Muscle layer of colon (tissue), 2 donors: ENCODE measurements at regions not wholly inside any gene's neighbourhood (a gene's known extent, or its start where the extent isn't known, plus 50 kb on each side); places are given as distances from the start of the nearest gene placed in this dataset.

Experiments used
- H3K27ac ChIP-seq: one replicate; pipeline ENCODE4 v1.7.0; 2013; ENCODE audit warnings: low read depth, mild to moderate bottlenecking, low read length, moderate library complexity
- H3K27me3 ChIP-seq, 2 donors: one replicate each; pipeline ENCODE4 v1.7.0; 2013; ENCODE audit warnings: low read length in 2 of 2, mild to moderate bottlenecking in 2 of 2; ENCODE audit not compliant: insufficient read depth in 2 of 2, control insufficient read depth in 1 of 2
- H3K36me3 ChIP-seq: one replicate; pipeline ENCODE4 v1.7.0; 2013; ENCODE audit warnings: mild to moderate bottlenecking, low read length; ENCODE audit not compliant: insufficient read depth
- H3K4me1 ChIP-seq: one replicate; pipeline ENCODE4 v1.7.0; 2013; ENCODE audit warnings: mild to moderate bottlenecking, low read length; ENCODE audit not compliant: insufficient read depth
- H3K4me3 ChIP-seq, 2 donors: one replicate each; pipeline ENCODE4 v1.7.0; 2013; ENCODE audit warnings: low read length in 2 of 2, low read depth in 1 of 2, mild to moderate bottlenecking in 1 of 2, moderate library complexity in 1 of 2
- H3K9ac ChIP-seq: one replicate; pipeline ENCODE4 v1.7.0; 2013; ENCODE audit warnings: low read length
- H3K9me3 ChIP-seq: one replicate; pipeline ENCODE4 v1.7.0; 2013; ENCODE audit warnings: mild to moderate bottlenecking, low read length
- donor health status: abdominal sarcoma.
- donor health status: Adenocarcinoma of cecum.

DNA sequence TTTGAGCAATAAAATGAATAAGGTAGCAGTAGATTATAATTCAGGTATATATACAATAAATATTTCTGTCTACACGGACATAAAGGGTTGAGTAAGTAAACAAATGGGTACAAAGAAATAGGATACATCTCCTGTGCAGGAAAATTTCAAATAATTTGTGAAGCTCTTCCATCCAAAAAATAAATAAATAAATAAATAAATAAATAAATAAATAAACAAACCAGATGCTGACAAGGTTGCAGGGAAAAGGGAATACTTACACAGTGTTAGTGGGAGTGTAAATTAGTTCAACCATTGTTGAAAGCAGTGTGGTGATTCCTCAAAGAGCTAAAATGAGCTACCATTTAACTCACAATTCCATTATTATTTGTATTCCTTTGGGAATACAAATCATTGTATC, 227.3 kb upstream of the CDH18 start:
- no peak overlapping the region for H3K9ac ChIP-seq
- no peaks in the 10 kb centered on the region for H3K9me3 ChIP-seq
- no peaks in the 10 kb centered on the region for H3K36me3 ChIP-seq
- no peak overlapping the region for H3K27ac ChIP-seq
- H3K4me1 ChIP-seq: no peaks in the 10 kb centered on the region
- no peaks in the 10 kb centered on the region for H3K27me3 ChIP-seq
- H3K4me3 ChIP-seq: no peak overlapping the region

DNA sequence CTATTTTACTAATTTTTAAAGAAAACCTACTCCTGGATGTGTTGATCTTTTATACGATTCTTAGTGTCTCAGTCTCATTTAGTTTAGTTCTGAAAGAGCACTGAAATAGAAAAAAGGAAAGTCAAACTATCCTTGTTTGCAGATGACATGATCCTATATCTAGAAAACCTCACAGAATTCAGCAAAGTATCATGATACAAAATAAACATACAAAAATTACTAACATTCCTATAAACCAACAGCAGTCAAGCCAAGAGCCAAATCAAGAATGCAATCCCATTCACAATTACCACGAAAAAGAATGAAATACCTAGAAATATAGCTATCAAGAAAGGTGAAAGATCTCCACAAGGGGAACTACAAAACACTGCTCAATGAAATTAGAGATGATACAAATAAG, 225.8 kb upstream of the CDH18 start:
- Histone ChIP-seq H3K9me3 (no peaks in the 10 kb centered on the region), H3K36me3 (no peaks in the 10 kb centered on the region), H3K9ac (no peak overlapping the region), H3K4me3 (no peak overlapping the region), H3K4me1 (no peaks in the 10 kb centered on the region), H3K27me3 (no peaks in the 10 kb centered on the region), H3K27ac (no peak overlapping the region)

DNA sequence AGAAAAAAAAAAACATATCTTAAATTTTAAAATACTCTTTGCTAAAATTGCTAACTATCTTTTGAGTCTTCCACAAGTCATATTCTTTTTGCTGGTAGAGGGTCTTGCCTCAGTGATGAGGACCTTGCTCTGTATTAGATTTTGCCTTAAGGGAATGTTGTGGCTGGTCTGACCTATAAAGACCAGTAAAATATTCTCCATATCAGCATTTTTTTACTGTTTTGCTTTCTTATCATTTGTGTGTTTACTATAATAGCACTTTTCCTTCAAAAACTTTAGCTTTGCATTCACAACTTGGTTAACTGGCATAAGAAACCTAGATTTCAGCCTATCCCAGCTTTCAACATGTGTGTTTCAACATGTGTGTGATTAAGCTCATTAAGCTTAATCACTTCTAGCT, 224.7 kb upstream of the CDH18 start:
- no peak overlapping the region for H3K4me3 ChIP-seq
- H3K36me3 ChIP-seq: no peaks in the 10 kb centered on the region
- no peaks in the 10 kb centered on the region for H3K27me3 ChIP-seq
- no peaks in the 10 kb centered on the region for H3K4me1 ChIP-seq
- H3K9ac ChIP-seq: no peak overlapping the region
- no peaks in the 10 kb centered on the region for H3K9me3 ChIP-seq
- no peak overlapping the region for H3K27ac ChIP-seq

DNA sequence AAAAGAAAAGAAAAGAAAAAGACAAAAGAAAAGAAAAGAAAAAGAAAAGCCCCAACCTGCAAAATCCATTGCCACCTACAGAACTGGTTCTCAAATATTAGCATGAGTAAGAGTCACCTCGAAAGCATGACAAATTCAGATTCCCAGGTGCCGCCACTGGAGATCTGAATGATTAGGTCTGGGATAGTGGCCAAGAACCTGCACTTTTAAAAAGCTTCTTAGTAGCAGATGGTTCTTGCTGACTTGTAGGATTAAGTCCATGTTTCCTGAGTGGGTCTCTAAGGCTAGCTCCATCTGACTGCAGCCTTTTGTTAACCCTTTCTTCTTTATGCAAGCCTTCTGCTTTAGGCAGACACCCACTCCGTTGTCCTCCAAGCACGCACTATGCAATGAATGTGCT, 178.5 kb upstream of the CDH18 start:
- H3K9ac ChIP-seq: no peak overlapping the region
- H3K27me3 ChIP-seq: no peaks in the 10 kb centered on the region
- H3K9me3 ChIP-seq: no peaks in the 10 kb centered on the region
- no peak overlapping the region for H3K27ac ChIP-seq
- H3K4me1 ChIP-seq: no peaks in the 10 kb centered on the region
- no peaks in the 10 kb centered on the region for H3K36me3 ChIP-seq
- H3K4me3 ChIP-seq: no peak overlapping the region

DNA sequence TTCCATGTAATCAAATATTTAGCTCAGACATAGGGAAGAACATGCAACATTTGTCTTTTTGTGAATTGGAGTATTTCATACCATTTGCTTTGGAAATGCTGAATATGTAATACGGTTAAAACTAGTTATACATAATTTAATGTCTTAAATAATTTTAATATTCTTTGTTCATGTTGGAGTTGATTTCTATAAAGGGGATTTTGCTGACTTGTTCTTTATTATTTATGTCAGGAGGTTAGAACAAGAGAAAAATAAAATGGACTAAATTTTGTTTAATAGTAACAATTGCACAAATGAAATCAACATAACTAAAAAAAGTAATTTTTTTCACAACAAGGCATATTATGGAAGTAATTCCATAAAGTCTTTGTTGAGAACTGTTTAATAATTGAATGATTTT, 170.0 kb upstream of the CDH18 start:
- no peaks in the 10 kb centered on the region for H3K9me3 ChIP-seq
- H3K4me3 ChIP-seq: no peak overlapping the region
- H3K36me3 ChIP-seq: no peaks in the 10 kb centered on the region
- no peaks in the 10 kb centered on the region for H3K27me3 ChIP-seq
- no peak overlapping the region for H3K9ac ChIP-seq
- H3K27ac ChIP-seq: no peak overlapping the region
- H3K4me1 ChIP-seq: no peaks in the 10 kb centered on the region

DNA sequence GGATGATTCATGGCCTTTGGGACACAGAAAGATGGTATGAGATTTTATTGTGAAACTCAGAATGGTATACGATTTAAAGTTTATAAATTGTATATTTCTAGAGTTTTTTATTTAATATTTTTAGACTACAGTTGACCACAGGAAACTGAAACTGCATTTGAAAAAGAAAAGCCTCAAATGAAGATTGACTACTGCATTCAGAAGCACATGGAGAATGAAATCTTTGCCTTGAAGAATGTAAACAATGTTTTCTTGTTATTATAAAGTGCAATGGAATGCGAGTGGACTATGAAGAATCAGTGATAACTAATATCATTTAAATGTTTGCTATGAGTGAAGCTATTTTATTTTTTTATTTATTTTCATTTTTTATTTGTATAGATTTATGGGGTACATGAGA, 169.1 kb upstream of the CDH18 start:
- Histone ChIP-seq H3K9ac (no peak overlapping the region), H3K4me3 (no peak overlapping the region), H3K27ac (no peak overlapping the region), H3K36me3 (no peaks in the 10 kb centered on the region), H3K27me3 (no peaks in the 10 kb centered on the region), H3K4me1 (no peaks in the 10 kb centered on the region), H3K9me3 (no peaks in the 10 kb centered on the region)

DNA sequence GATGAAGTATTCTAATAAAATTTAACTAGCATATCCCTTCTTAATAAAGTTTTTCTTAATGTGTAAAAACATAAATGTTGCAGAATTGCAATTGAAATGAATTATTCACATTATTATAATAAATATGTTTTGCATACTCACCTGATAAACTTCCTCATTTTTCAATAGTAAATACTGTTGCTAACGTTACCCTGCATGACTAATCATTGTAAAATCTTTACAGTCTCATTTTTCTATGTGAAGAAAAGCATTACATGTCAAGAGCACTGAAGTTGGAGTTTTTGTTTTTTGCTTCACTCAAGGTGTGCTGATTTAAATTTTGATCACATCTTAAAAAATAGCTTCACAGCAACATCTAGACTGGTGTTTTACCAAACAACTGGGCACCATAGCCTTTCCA, 157.2 kb upstream of the CDH18 start:
- Histone ChIP-seq H3K27ac (no peak overlapping the region), H3K4me3 (no peak overlapping the region), H3K9me3 (no peaks in the 10 kb centered on the region), H3K4me1 (no peaks in the 10 kb centered on the region), H3K9ac (no peak overlapping the region), H3K36me3 (no peaks in the 10 kb centered on the region), H3K27me3 (no peaks in the 10 kb centered on the region)

DNA sequence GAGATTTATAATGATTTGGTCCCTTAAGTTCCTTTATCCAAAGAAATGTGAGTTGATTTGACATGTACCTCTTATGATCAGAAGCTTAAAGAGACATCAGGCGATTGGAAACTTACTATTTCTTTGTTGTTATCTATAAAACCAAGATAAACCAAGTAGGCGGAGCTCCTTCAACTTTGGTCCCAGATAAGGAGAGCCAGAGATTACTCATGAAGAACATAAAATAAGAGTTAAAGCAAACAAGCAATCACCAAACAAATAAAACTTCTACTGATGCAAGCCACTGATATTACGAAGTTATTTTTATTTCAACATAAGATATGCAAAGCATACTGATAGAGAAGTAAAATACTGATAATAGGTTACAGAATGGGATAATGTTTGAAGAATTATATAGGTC, 141.5 kb upstream of the CDH18 start:
- no peaks in the 10 kb centered on the region for H3K36me3 ChIP-seq
- H3K27ac ChIP-seq: no peak overlapping the region
- no peak overlapping the region for H3K4me3 ChIP-seq
- no peaks in the 10 kb centered on the region for H3K4me1 ChIP-seq
- no peaks in the 10 kb centered on the region for H3K27me3 ChIP-seq
- no peaks in the 10 kb centered on the region for H3K9me3 ChIP-seq
- no peak overlapping the region for H3K9ac ChIP-seq

DNA sequence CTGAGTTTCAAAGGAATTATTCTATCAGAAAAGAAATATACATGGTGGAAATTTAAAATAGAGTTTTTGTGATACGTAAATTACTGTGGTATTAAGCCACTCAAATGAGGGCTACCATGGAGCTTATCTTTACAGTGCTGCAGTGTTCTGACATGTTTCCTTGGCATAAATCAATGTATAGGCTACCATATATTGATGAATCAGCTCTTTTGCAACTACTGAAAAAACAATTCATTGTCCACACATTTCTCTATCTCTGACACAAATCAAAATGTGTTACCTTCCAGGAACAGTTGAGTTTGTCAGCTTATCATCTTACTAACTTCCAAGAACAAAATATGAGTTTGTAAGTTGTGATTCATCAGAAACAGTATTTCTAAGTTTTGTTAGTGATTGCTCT, 140.3 kb upstream of the CDH18 start:
- H3K4me1 ChIP-seq: no peaks in the 10 kb centered on the region
- no peak overlapping the region for H3K4me3 ChIP-seq
- H3K27me3 ChIP-seq: no peaks in the 10 kb centered on the region
- H3K9ac ChIP-seq: no peak overlapping the region
- no peak overlapping the region for H3K27ac ChIP-seq
- H3K9me3 ChIP-seq: no peaks in the 10 kb centered on the region
- no peaks in the 10 kb centered on the region for H3K36me3 ChIP-seq

DNA sequence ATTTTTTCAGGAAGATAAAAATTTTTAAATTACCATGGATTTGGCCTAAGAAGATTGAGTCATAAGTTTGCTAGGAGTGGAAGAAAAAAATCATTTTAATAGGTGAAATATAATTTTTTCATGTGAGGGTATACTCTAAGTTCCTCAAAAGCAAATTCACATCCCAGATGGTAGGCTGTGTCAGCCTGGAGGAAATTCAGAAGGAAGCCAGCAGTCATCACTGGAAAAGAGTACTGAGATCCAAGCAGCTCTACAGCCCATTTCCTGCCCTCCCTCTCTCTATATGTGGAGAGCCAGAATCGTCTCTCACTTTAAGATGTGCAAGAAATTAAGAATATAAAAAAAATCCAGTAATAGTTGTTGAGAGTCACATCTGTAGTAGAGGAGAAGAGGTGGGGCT, 126.5 kb upstream of the CDH18 start:
- H3K4me1 ChIP-seq: no peaks in the 10 kb centered on the region
- no peak overlapping the region for H3K9ac ChIP-seq
- no peaks in the 10 kb centered on the region for H3K36me3 ChIP-seq
- H3K27me3 ChIP-seq: no peaks in the 10 kb centered on the region
- no peak overlapping the region for H3K27ac ChIP-seq
- H3K9me3 ChIP-seq: no peaks in the 10 kb centered on the region
- H3K4me3 ChIP-seq: no peak overlapping the region

DNA sequence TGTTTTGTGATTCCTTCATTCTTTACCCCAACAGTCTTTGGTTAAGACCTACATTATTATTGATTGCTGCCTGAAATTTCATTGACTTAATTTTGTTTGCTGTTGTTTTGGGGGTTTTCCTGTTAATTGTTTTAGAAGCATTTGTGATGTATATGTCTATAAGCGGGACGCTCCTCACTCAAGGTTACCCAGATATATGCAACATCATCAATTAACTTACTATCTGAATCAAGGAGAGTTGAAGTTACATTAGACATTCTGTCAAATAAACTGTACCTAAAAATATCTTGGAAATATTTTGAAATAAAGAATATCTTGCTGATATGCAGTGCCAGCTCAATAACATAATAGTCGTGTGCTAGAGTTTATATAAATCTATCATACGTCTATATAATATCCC, 125.9 kb upstream of the CDH18 start:
- Histone ChIP-seq H3K36me3 (no peaks in the 10 kb centered on the region), H3K27me3 (no peaks in the 10 kb centered on the region), H3K4me3 (no peak overlapping the region), H3K27ac (no peak overlapping the region), H3K9me3 (no peaks in the 10 kb centered on the region), H3K9ac (no peak overlapping the region), H3K4me1 (no peaks in the 10 kb centered on the region)

DNA sequence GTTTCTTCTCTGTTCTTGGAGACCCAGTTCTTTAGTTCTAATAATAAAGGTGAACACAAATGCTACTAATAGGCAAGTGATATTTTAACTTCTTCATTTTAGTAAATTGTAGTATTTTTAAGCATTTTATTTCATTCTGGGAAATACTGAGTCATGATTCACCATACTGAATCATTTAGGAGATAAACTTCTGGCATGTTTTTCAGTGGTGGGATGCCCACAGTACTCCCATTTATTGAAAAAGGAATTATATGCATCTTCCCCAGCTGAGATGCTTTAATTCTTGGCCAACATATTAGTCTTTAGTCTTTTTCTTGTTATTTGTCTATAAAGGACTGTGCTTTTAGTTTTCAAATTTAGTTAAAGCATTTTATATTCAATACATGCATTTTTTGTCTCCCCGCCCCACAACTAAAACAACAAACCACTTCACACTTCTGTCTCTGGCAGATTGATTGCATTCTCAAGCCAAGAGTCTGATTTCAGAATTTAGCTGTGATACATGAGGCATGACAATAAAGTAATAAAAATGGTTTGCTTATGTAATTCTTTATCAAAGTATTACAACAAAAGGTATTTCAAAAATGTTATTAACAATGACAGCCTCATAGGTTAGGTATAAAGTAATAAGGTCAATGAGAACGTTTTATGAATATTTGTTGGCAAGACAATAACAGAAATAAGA, 125.2 kb upstream of the CDH18 start:
- H3K9me3 ChIP-seq: no peaks in the 10 kb centered on the region
- H3K4me3 ChIP-seq: no peak overlapping the region
- no peak overlapping the region for H3K9ac ChIP-seq
- H3K27ac ChIP-seq: no peak overlapping the region
- H3K36me3 ChIP-seq: no peaks in the 10 kb centered on the region
- no peaks in the 10 kb centered on the region for H3K4me1 ChIP-seq
- H3K27me3 ChIP-seq: no peaks in the 10 kb centered on the region
